CD14-positive monocyte (primary cell): ENCODE measurements at regions not wholly inside any gene's neighbourhood (a gene's known extent, or its start where the extent isn't known, plus 50 kb on each side); places are given as distances from the start of the nearest gene placed in this dataset.

ENCODE experiments used
- DNase-seq, 3 donors: peaks; one replicate each; pipeline ENCODE4 v3.0.0-alpha.2; 2011 to 2022
- H2AFZ ChIP-seq: 2 replicates; pipeline ENCODE4 v1.6.0; 2012; ENCODE audit warnings: mild to moderate bottlenecking, low read depth, low read length, inconsistent platforms; ENCODE audit not compliant: insufficient read depth, poor library complexity, severe bottlenecking
- H3K27ac ChIP-seq, 2 donors: 1 replicate in 1 of 2; 2 replicates in 1 of 2; pipeline ENCODE4 v1.5.1; 2012 to 2013; ENCODE audit warnings: low read length in 2 of 2, control low read depth in 1 of 2, inconsistent platforms in 1 of 2, low read depth in 1 of 2, mild to moderate bottlenecking in 1 of 2
- H3K27me3 ChIP-seq, 2 donors: one replicate each; pipeline versions ENCODE4 v1.6.0 to v1.6.1; 2011 to 2013; ENCODE audit warnings: low read length in 2 of 2; ENCODE audit not compliant: control insufficient read depth in 2 of 2, insufficient read depth in 2 of 2
- H3K36me3 ChIP-seq, 2 donors: replicated peaks in 1 of 2; 1 replicate in 1 of 2; 2 replicates in 1 of 2; pipeline versions ENCODE4 v1.5.1 to v1.6.1; 2012 to 2013; ENCODE audit warnings: low read length in 2 of 2, control low read depth in 1 of 2, inconsistent platforms in 1 of 2, mild to moderate bottlenecking in 1 of 2; ENCODE audit not compliant: insufficient read depth in 2 of 2, control insufficient read depth in 1 of 2
- H3K4me1 ChIP-seq, 2 donors: 1 replicate in 1 of 2; 2 replicates in 1 of 2; pipeline versions ENCODE4 v1.5.1 to v1.6.1; 2012 to 2013; ENCODE audit warnings: low read length in 2 of 2, control low read depth in 1 of 2, inconsistent platforms in 1 of 2, mild to moderate bottlenecking in 1 of 2, moderate library complexity in 1 of 2; ENCODE audit not compliant: insufficient read depth in 2 of 2, control insufficient read depth in 1 of 2
- H3K4me2 ChIP-seq: replicated peaks from 2 replicates; pipeline ENCODE3; 2012; ENCODE audit warnings: low read length, moderate library complexity, mild to moderate bottlenecking; ENCODE audit not compliant: poor library complexity, severe bottlenecking; ENCODE audit errors: extremely low read depth
- H3K4me3 ChIP-seq, 3 experiments: fragments of 200-600 bp in 1 of 3; sonication (generic) in 1 of 3; replicated peaks in 1 of 3; 1 replicate in 2 of 3; 2 replicates in 1 of 3; pipeline ENCODE4 v1.5.1; 2011 to 2013; ENCODE audit warnings: low read length in 3 of 3, mild to moderate bottlenecking in 3 of 3, control low read depth in 2 of 3, low read depth in 2 of 3, inconsistent platforms in 1 of 3, moderate library complexity in 1 of 3
- H3K79me2 ChIP-seq: 2 replicates; pipeline ENCODE4 v1.6.0; 2012; ENCODE audit warnings: mild to moderate bottlenecking, control low read depth, inconsistent platforms, low read length, moderate library complexity; ENCODE audit not compliant: insufficient read depth
- H3K9ac ChIP-seq: 2 replicates; pipeline ENCODE4 v1.6.0; 2017; ENCODE audit warnings: low read length, mild to moderate bottlenecking; ENCODE audit not compliant: insufficient read depth, poor library complexity, severe bottlenecking
- H3K9me3 ChIP-seq, 2 donors: replicated peaks in 1 of 2; 1 replicate in 1 of 2; 2 replicates in 1 of 2; pipeline versions ENCODE4 v1.5.1 to v1.6.1; 2012 to 2013; ENCODE audit warnings: low read length in 2 of 2, control low read depth in 1 of 2; ENCODE audit not compliant: control insufficient read depth in 1 of 2, insufficient read depth in 1 of 2
- H4K20me1 ChIP-seq: 2 replicates; pipeline ENCODE4 v1.6.0; 2012; ENCODE audit warnings: mild to moderate bottlenecking, low read length, control low read depth, moderate library complexity; ENCODE audit not compliant: insufficient read depth
- H3K27ac Mint-ChIP-seq, 7 donors: one replicate each; pipeline ENCODE4 v1.8.0; 2020; ENCODE audit warnings: mild to moderate bottlenecking in 7 of 7, mixed read lengths in 7 of 7, moderate library complexity in 6 of 7, inconsistent platforms in 2 of 7
- H3K27me3 Mint-ChIP-seq, 3 donors: one replicate each; pipeline ENCODE4 v1.8.0; 2021 to 2022; ENCODE audit warnings: low read depth in 3 of 3, mild to moderate bottlenecking in 3 of 3, mixed read lengths in 3 of 3, moderate library complexity in 3 of 3, inconsistent platforms in 1 of 3
- H3K36me3 Mint-ChIP-seq, 2 donors: one replicate each; pipeline ENCODE4 v1.8.0; 2020; ENCODE audit warnings: mixed read lengths in 2 of 2, inconsistent platforms in 1 of 2, mild to moderate bottlenecking in 1 of 2
- H3K4me1 Mint-ChIP-seq: one replicate; pipeline ENCODE4 v1.8.0; 2020; ENCODE audit warnings: mild to moderate bottlenecking, mixed read lengths
- H3K4me3 Mint-ChIP-seq, 2 donors: one replicate each; pipeline ENCODE4 v1.8.0; 2020; ENCODE audit warnings: mild to moderate bottlenecking in 2 of 2, mixed read lengths in 2 of 2, moderate library complexity in 1 of 2
- H3K9me3 Mint-ChIP-seq, 7 donors: one replicate each; pipeline ENCODE4 v1.8.0; 2020 to 2022; ENCODE audit warnings: mixed read lengths in 7 of 7, mild to moderate bottlenecking in 6 of 7, moderate library complexity in 6 of 7, inconsistent platforms in 2 of 7
- WGBS: methylation state at CpG from one replicate; pipeline ENCODE4 v1.1.5; 2013; ENCODE audit warnings: missing lambda C conversion rate; ENCODE audit not compliant: insufficient coverage; 5-methylcytosine and 5-hydroxymethylcytosine counted together
- intact Hi-C, 2 donors: fragments of 100-400 bp; cut with micrococcal nuclease; formaldehyde crosslinking; loops; one replicate each; pipeline versions ENCODE4 v1.15.0 to v1.15.1; 2023
- TF ChIP-seq, protein P1 (sequence below): fragments of 200-600 bp; IDR thresholded peaks from one replicate; pipeline ENCODE4 v1.8.0; 2022; ENCODE audit warnings: antibody characterized with exemption, mild to moderate bottlenecking

- Histone ChIP-seq H3K27ac (no peak overlapping the region), H2AFZ (no peak overlapping the region), H3K4me3 (no peak overlapping the region), H3K9ac (no peak overlapping the region), H3K79me2 (no peaks in the 10 kb centered on the region), H3K9me3 (peaks cover 0 to 5% of the 10 kb centered on the region in 2 donors), H3K27me3 (no peaks in the 10 kb centered on the region), H4K20me1 (no peaks in the 10 kb centered on the region), H3K36me3 (no peaks in the 10 kb centered on the region), H3K4me1 (no peaks in the 10 kb centered on the region), H3K4me2 (no peak overlapping the region)
- Mint-ChIP-seq H3K36me3 (no peaks in the 10 kb centered on the region), H3K9me3 (peaks cover 0 to 12% (median 6%) of the 10 kb centered on the region in 7 donors), H3K4me1 (no peaks in the 10 kb centered on the region), H3K27ac (no peak overlapping the region), H3K27me3 (peaks cover 0 to 3% (median 0%) of the 10 kb centered on the region in 3 donors), H3K4me3 (no peak overlapping the region)
- TF ChIP-seq, protein P1, sequence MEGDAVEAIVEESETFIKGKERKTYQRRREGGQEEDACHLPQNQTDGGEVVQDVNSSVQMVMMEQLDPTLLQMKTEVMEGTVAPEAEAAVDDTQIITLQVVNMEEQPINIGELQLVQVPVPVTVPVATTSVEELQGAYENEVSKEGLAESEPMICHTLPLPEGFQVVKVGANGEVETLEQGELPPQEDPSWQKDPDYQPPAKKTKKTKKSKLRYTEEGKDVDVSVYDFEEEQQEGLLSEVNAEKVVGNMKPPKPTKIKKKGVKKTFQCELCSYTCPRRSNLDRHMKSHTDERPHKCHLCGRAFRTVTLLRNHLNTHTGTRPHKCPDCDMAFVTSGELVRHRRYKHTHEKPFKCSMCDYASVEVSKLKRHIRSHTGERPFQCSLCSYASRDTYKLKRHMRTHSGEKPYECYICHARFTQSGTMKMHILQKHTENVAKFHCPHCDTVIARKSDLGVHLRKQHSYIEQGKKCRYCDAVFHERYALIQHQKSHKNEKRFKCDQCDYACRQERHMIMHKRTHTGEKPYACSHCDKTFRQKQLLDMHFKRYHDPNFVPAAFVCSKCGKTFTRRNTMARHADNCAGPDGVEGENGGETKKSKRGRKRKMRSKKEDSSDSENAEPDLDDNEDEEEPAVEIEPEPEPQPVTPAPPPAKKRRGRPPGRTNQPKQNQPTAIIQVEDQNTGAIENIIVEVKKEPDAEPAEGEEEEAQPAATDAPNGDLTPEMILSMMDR = no peak
- DNase-seq = no peak
- WGBS = 89% methylated on average over 10 of the region's 14 CpGs
- intact Hi-C loops = no loop called here
These were observed 318.6 kb downstream of the TCERG1L start for GRCh38 chr10:130992802-130993523.

DNA sequence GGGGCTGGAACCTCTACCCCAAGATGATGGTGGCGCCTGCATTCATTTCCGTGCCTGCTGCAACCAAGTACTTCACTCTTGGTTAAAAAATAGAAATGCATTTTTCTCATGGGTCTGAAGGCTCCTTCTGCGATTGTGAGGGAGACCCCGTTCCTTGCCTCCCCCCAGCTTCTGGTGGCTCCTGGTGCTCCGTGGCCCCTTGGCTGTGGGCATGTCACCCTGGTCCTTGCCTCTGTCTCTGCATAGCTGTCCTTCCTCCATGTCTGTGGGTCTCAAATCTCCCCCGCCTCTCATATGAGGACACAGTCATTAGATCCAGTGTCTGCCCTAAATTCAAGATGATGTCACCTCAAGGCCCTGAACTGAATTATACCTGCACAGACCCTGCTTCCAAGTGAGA, 317.9 kb downstream of the TCERG1L start:
- DNase-seq = no peak
- Mint-ChIP-seq H3K9me3 (peaks cover 0 to 14% (median 6%) of the 10 kb centered on the region in 7 donors), H3K36me3 (no peaks in the 10 kb centered on the region)

More for the DNA sequence above, 317.9 kb downstream of the TCERG1L start:
- 95% methylated on average over 4 of the region's 6 CpGs for WGBS
- Histone ChIP-seq H3K4me3 (no peak overlapping the region), H3K27me3 (no peaks in the 10 kb centered on the region), H4K20me1 (no peaks in the 10 kb centered on the region), H3K36me3 (no peaks in the 10 kb centered on the region), H3K9ac (no peak overlapping the region), H3K27ac (no peak overlapping the region), H3K79me2 (no peaks in the 10 kb centered on the region), H3K4me2 (no peak overlapping the region), H2AFZ (no peak overlapping the region), H3K9me3 (peaks cover 0 to 5% of the 10 kb centered on the region in 2 donors), H3K4me1 (no peaks in the 10 kb centered on the region)
- intact Hi-C loops = no loop called here
- peaks cover 0 to 3% (median 0%) of the 10 kb centered on the region in 3 donors for H3K27me3 Mint-ChIP-seq
- no peak overlapping the region for H3K27ac Mint-ChIP-seq
- TF ChIP-seq, protein P1 = no peak
- no peak overlapping the region for H3K4me3 Mint-ChIP-seq
- no peaks in the 10 kb centered on the region for H3K4me1 Mint-ChIP-seq
